ENCODE measurements at regions not wholly inside any gene's neighbourhood (a gene's known extent, or its start where the extent isn't known, plus 50 kb on each side); places are given as distances from the start of the nearest gene placed in this dataset.
"Not testable (repeated sequence)": the region's sequence is repeated elsewhere in the genome, so short reads cannot be mapped to it uniquely, and the experiment has no call there.

GRCh38 chr5:163022582-163023128 lies 414.7 kb upstream of the CCNG1 start:
- DNase-seq = no peak

DNA sequence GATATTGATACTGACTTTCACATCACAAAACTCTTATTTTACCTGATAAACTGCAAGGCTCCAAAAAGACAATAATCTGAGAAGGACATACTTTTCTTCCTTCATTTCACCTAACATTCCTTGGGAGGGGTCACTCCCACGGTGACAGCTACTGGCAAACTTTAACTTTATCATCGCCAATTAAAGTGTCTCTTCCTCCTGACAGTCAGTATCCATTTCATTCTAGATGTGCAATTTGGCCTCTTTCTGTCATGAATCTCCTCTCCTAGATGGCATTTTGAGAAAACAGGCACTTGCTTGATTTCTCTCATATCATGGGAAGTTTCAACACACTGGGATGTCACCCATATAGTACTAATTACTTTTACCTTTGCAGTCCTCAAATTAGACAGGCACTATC lies 413.5 kb upstream of the CCNG1 start:
- DNase-seq = no peak

- no peak for DNase-seq
These were observed 412.5 kb upstream of the CCNG1 start for GRCh38 chr5:163024936-163025335.

- DNase-seq = no peak
These were observed 403.7 kb upstream of the CCNG1 start for GRCh38 chr5:163033656-163034055.

DNA sequence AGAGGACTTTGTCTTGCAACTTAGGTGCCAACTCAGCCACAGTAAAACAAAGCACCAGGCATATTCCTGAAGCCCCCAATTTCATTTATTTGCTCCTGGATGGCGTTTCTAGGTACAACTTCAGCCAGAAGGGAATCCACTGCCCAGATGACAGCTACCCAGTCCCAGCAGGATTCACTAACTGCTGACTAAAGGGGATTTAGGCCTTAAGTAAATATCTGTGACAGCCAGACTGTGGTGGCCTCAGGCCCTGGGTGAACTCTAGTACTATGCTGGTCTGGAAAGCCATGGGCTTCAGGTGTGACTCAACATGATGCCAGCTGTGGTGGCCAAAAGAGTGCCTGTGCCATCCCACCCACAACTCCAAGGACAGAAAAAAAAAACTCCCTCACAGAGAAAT lies 396.1 kb upstream of the CCNG1 start:
- DNase-seq = no peak

- no peak for DNase-seq
These were observed 357.8 kb upstream of the CCNG1 start for GRCh38 chr5:163079618-163080017.

- DNase-seq = no peak
These were observed 348.2 kb upstream of the CCNG1 start for GRCh38 chr5:163089230-163089629.

- DNase-seq = no peak
These were observed 347.5 kb upstream of the CCNG1 start for GRCh38 chr5:163089926-163090325.

- no peak for DNase-seq
These were observed 342.8 kb upstream of the CCNG1 start for GRCh38 chr5:163094492-163095180.

- no peak for DNase-seq
These were observed 332.9 kb upstream of the CCNG1 start for GRCh38 chr5:163104464-163104863.

- DNase-seq = no peak
These were observed 331.9 kb upstream of the CCNG1 start for GRCh38 chr5:163105456-163105855.

GRCh38 chr5:163106098-163106497 lies 331.3 kb upstream of the CCNG1 start:
- DNase-seq = no peak

GRCh38 chr5:163108351-163108750 lies 329.0 kb upstream of the CCNG1 start:
- no peak for DNase-seq

GRCh38 chr5:163115011-163115410 lies 322.4 kb upstream of the CCNG1 start:
- no peak for DNase-seq

DNA sequence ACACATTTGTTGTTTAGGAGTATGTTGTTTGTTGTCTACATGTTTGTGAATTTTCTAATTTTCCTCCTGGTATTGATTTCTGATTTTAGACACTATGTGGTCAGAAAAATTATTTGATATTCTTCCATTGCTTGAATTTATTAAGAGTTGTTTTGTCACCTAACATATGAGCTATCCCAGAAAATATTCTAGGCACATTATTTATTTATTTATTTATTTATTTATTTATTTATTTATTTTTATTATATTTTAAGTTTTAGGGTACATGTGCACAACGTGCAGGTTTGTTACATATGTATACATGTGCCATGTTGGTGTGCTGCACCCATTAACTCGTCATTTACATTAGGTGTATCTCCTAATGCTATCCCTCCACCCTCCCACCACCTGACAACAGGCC lies 320.8 kb upstream of the CCNG1 start:
- DNase-seq = not testable (repeated sequence)

DNA sequence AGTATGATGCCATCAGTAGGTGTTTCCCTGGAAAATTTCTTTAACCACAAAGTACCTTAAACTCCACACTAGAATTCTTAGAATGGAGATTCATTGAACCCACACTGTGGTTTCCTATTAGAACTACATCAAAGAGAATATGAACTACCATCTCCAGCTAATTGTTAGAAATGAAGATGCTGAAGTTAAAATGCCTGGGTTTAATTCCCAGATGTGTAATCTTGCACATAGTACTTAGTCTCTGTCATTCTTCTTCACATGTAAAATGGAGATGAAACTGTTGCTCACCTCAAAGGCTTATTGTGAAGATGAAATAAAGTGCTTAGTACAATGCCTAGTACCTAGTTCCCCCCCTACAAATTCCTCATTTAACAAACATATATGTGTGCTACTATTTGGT lies 303.3 kb upstream of the CCNG1 start:
- no peak for DNase-seq

DNA sequence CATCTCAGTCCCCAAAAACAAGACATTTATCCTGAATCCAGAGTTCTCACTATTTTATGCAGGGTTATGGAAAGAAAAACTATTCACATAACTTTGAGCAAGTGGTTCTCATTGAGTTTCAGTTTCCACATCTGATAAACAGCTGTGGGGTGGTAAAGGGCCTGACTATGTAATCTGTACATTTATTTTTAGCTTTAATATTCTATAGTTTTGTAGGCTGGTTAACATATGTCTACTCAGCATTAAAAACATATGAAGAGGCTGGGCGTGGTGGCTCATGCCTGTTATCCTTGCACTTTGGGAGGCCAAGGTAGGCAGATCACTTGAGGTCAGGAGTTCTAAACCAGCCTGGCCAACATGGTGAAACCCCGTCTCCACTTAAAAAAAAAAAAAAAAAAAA lies 301.5 kb upstream of the CCNG1 start:
- no peak for DNase-seq

DNA sequence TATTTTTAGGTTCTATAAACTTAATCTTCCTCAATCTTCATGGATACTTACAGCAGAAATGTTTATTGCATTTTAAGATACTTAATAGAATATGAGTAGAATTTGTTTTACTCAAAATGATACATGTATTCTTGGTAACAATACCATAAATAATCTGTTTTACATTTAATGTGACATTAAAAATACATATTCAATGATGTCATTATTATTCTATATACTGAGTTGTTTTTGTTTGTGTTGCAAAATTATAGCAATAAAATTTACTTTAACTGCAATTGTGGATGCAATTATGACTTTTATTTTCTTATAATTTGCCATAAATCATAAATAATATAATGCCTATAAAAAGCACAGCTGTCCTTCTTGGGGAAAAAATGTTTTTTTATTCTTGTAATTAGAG lies 275.9 kb upstream of the CCNG1 start:
- no peak for DNase-seq

DNA sequence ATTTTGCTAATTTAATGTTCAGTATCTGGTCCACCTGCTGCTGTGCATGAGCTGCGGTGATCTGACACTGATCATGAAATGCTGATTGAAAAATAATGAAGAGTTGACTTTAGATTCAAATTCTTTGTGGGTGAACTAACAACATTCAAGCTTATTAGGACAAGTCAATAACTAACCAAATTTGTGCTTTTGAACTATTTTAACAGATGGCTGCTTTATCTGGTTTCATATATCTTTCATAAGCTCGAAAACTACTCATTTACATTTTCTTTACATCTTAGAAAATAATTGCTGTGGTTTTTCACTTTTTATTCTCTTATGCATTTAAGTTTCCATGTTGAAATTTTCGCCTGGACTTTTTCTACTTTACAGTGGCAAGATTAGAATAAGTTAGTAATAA lies 274.8 kb upstream of the CCNG1 start:
- DNase-seq = no peak

GRCh38 chr5:163163858-163164257 lies 273.5 kb upstream of the CCNG1 start:
- DNase-seq = no peak

DNA sequence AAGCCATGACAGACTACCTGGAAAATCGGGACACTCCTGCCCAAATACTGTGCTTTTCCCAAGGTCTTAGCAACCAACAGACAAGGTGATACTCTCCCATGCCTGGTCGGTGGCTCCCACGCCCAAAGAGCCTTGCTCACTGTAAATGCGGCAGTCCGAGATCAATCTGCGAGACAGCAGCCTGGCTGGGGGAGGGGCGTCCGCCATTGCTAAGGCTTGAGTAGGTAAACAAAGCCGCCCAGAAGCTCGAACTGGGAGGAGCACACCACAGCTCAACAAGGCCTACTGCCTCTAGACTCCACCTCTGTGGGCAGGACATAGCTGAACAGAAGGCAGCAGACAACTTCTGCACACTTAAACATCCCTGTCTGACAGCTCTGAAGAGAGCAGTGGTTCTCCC lies 272.1 kb upstream of the CCNG1 start:
- no peak for DNase-seq

DNA sequence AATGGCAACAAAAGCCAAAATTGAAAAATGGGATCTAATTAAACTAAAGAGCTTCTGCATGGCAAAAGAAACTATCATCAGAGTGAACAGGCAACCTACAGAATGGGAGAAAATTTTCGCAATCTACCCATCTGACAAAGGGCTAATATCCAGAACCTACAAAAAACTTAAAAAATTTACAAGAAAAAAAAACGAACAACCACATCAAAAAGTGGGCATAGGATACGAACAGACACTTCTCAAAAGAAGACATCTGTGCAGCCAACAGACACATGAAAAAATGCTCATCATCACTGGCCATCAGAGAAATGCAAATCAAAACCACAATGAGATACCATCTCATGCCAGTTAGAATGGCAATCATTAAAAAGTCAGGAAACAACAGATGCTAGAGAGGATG lies 267.2 kb upstream of the CCNG1 start:
- DNase-seq = not testable (repeated sequence)

GRCh38 chr5:163172540-163173338 lies 264.7 kb upstream of the CCNG1 start:
- no peak for DNase-seq

DNA sequence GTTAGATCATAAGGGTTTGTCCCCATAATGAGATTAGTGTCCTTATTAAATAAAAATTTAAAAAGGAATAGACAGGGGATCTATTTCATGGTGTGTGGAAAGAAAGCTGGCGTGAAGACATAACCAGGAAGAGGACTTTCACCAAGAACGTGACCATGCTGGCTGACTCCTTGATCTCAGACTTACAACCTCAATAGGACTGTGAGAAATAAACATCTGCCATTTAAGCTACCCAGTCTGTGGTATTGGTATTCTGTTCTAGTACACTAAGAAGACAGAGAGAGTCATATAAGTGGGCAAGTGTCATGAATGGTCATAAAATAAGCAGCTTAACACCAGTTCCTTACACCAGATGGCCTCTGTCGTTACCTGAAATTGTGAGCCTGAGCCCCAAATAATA lies 259.4 kb upstream of the CCNG1 start:
- DNase-seq = no peak

Measured in NCI-H2029 treated with DMSO at 0.1 percent for 48 hours (cell line).